GM23248 (cell line): ENCODE measurements at regions not wholly inside any gene's neighbourhood (a gene's known extent, or its start where the extent isn't known, plus 50 kb on each side); places are given as distances from the start of the nearest gene placed in this dataset.

ENCODE experiments used
- EZH2 ChIP-seq: fragments of 200-600 bp; sonication (generic); IDR thresholded peaks from 2 replicates; pipeline ENCODE4 v1.6.1; 2018; ENCODE audit warnings: antibody characterized with exemption, mild to moderate bottlenecking; ENCODE audit not compliant: insufficient read depth, poor library complexity, severe bottlenecking
- EZH2phosphoT487 ChIP-seq: fragments of 200-600 bp; sonication (generic); IDR thresholded peaks from 2 replicates; pipeline ENCODE4 v1.6.1; 2018; ENCODE audit warnings: antibody characterized with exemption, moderate library complexity, mild to moderate bottlenecking, low read depth; ENCODE audit not compliant: insufficient read depth

DNA sequence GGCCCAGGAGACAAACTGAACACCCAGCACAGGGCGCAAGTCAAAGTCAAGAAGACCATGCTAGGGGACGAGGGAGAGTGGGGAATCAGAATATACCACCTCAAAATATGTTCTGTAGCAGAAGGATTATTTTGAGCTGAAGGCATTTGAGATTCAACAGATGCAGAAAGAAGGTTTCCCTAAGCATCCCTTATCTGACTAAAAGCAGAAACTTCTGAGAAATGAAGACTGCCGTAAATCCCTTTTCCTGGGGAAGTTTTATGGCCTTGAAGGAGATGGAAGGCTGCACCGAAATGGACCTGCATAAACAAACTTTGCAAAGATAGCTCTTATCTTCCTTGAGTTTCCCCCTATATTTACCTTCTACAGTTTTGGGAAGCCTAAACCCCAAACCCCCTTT lies 72.8 kb downstream of the PTTG1 start:
- TF ChIP-seq EZH2phosphoT487 (no peak), EZH2 (no peak)
